Hindlimb muscle (tissue), 1 donor: ENCODE measurements at regions not wholly inside any gene's neighbourhood (a gene's known extent, or its start where the extent isn't known, plus 50 kb on each side); places are given as distances from the start of the nearest gene placed in this dataset.
"Not testable (repeated sequence)": the region's sequence is repeated elsewhere in the genome, so short reads cannot be mapped to it uniquely, and the experiment has no call there.

Experiments used
- DNase-seq: peaks from one replicate; pipeline ENCODE4 v3.0.0-alpha.2; 2013

DNA sequence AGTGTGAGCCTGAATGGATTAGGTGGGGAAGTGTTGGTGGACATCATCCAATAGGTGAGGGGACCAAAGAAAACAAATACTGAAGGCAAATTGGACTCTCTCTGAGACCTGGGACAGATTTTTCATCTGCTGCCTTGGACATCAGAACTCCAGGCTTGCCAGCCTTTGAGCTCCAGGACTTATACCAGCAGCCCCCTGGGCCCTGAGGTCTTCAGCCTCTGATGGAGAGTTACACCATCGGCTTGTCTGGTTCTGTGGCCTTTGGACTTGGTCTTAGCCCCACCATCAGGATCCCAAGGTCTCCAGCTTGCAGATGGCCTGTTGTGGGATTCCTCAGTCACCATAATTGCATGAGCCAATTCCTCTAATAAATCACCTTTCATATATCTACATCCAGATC is 80.8 kb upstream of the SLC8A3 start:
- no peak for DNase-seq

DNA sequence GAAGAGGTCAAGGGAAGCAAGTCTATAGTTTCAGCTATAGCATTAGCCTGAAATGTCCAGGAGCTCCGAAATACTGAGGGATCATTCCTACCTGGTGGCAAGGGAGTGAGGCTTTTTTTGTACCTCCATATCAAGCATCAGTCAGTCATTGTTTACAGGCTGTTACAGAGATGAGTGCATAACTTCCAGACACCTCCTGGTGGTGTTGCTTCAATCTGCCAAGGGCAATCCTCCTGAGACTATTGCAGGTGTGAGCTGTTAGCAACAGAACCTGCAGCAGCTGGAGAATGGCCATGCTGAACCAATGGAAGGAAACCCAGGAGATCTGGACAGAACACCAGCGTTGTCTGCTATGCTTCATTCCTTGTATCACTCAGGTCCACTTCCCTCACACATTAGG is 80.0 kb upstream of the SLC8A3 start:
- no peak for DNase-seq

DNA sequence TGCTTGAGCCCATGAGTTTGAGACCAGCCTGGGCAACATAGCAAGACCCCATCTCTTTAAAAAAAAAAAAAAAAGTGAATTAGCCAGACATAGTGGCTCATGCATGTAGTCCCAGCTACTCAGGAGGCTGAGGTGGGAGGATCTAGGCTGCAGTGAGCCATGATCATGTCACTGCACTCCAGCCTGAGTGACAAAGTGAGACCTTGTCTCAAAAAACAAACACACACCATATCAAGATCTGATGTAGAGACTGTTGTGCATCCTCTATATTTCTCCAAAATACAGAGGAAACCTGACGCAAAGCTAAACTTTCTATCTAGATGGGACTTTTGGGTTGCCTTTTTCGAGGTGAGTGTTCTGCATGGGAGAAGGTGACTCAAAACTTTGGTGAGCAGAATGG is 77.4 kb upstream of the SLC8A3 start:
- no peak for DNase-seq

DNA sequence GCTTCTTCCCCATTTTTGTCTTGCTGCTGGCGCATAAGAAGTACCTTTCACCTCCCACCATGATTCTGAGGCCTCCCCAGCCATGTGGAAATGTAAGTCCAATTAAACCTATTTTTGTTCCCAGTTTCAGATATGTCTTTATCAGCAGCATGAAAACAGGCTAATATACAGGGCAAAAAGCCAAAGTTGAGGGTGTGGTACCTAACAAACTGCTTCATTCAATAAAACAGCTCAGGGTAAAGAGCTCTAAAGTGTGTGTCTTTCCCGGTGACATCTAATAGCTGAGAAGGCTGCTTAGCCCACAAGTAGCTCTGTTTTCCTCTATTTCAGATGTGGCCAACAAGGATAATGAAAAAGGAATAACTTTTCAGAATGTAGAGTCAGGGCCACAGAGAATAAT is 76.7 kb upstream of the SLC8A3 start:
- DNase-seq: no peak

DNA sequence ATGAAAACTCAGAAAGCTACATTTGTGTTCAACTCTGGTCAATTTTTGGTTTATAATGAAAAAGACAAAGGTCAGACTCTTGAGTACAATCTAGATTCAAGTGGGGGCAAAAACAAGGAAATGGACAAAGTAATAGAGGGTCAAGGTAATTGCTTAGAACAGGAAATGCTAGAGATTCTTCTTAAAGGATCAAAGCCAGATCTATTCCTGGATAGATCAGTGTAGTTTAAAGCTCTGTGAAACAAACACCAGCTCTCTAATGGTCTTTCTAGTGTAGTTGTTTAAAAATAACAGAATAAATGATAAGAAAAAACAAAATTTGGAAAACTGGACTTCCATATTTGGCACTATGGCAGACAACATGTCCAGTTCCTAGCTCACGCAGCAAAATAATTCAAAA is 70.7 kb upstream of the SLC8A3 start:
- DNase-seq: no peak

DNA sequence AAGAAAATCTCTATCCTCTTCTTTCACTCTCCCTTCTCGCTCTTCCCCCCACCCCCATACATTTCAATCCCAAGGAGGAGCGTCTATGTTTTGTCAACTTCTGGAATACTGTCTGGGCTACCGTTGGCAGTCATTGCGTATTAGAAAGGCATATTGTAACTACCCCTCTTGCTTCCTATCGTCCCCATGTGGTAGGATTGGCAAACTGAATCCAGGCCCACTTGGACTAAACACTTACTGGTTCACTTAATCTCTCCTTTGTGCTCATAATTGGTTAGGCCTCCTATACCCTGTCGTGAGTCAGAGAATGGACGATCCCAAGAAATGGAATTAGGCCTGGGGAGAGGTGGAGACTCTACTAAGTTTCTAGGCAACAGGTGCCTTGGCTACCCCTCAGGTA is 68.8 kb upstream of the SLC8A3 start:
- no peak for DNase-seq

DNA sequence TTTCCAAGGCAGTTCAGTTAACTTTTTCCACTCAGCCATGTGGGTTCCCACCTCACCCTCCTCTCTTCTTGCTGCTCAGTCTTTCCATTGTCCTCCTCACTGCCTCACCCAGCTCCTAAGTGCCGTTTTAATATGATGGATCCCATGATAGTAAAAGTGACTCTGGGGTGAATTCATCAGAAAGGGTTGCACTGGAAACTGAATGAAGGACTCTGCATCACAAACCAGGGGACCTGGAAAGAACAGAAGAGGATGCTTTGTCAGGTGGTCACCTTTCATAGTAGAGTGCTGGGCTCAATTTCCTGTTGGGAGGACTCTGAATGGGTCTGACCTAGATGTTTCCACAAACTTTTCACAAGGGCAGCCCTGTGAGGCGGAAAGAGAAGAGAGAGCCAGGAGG is 67.8 kb upstream of the SLC8A3 start:
- no peak for DNase-seq

DNA sequence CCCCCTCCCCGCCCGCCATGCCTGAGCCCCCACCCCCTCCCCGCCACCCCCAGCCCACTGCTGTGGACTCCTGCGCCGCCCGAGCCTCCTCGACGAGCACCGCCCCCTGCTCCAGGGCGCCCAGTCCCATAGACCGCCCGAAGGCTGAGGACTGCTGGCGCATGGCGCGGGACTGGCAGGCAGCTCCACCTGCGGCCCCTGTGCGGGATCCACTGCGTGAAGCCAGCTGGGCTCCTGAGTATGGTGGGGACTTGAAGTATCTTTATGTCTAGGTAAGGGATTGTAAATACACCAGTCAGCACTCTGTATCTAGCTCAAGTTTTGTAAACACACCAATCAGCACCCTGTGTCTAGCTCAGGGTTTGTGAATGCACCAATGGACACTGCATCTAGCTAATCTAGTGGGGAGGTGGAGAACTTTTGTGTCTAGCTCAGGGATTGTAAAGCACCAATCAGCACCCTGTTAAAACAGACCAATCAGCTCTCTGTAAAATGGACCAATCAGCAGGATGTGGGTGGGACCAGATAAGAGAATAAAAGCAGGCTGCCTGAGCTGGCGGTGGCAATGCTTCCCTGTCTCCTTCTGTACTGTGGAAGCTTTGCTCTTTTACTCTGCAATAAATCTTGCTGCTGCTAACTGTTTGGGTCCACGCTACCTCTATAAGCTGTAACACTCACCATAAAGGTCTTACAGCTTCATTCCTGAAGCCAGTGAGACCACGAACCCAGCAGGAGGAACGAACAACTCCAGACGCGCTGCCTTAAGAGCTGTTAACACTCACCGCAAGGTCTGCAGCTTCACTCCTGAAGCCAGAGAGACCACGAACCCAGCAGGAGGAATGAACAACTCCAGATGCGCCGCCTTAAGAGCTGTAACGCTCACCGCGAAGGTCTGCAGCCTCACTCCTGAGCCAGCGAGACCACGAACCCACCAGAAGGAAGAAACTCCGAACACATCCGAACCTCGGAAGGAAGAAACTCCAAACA is 66.6 kb upstream of the SLC8A3 start:
- not testable (repeated sequence) for DNase-seq

DNA sequence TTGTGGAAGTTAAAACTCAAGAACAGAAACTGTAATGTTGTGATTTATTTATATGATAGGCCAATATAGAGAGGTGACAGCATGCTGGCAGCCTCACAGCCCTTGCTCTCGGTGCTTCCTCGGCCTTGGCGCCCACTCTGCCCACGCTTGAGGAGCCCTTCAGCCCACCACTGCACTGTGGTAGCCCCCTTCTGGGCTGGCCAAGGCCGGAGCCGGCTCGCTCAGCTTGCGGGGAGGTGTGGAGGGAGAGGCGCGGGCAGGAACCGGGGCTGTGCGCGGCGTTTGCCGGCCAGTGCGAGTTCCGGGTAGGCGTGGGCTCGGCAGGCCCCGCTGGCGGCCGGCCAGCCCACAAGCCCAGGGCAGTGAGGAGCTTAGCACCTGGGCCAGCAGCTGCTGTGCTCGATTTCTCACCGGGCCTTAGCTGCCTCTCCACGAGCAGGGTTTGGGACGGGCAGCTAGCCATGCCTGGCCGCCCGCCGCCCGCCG is 65.8 kb upstream of the SLC8A3 start:
- DNase-seq: peak; percentile 32

DNA sequence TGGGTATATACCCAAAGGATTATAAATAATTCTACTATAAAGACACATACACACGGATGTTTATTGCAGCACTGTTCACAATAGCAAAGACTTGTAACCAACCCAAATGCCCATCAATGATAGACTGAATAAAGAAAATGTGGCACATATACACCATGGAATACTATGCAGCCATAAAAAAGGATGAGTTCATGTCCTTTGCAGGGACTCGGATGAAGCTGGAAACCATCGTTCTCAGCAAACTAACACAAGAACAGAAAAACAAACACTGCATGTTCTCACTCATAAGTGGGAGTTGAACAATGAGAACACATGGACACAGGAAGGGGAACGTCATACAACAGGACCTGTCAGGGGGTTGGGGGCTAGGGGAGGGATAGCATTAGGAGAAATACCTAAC is 64.8 kb upstream of the SLC8A3 start:
- not testable (repeated sequence) for DNase-seq

DNA sequence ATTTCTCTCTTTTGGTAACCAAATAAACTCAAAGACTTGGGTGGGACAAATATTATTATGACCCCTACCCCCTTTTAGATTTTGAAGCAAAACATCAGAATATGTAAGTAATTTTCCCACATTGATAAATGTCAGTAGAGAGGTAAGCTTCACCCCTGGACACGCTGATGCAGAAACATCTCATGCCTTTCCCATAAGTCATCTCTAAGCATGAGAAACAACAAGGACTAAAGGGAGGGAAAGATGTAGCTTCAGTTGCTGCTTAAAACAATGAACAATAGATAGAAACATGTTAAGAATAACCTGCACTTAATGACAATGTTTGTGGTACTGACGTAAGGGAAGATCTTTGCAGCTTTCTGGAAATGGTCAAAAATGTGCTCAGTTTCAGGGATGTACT is 56.3 kb upstream of the SLC8A3 start:
- no peak for DNase-seq

DNA sequence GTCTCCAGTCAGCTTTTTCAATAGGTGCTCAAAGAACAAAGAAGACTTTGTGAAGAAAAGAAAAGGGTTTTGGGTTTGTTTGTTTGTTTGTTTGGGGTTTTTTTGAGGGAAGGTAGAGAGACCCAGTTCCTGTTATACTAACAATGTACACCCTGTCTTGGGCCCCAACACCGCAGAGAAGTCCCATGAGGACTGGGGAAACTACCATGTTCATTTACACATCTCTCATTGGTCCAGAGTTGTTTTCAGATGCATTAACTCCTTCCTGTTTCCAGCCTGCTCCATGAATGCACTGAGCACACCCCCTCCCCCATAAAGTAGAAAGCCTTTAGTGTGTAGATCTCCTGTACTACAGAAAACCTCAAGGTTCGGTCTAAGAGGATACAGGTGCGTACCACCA is 51.1 kb upstream of the SLC8A3 start:
- no peak for DNase-seq

DNA sequence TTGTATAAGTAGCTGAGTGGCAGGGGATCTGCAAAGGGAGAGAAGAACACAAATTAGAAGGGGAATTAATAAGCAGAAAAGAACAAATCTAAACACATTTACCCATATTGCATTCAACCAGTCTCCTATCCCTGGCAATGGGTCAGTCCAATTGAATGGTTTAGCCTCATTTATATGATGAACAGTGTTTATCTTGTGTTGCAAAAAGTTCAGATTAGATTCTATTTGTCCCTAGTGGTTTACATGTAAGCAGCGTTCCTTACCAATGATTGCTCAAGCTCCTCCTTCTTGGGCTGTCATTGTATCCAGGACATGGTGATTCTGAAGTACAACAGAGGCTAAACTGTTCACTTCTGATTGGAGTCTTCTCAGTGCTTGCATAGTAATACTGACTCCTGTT is 49.9 kb upstream of the SLC8A3 start:
- DNase-seq: not testable (repeated sequence)
